ENCODE measurements at regions not wholly inside any gene's neighbourhood (a gene's known extent, or its start where the extent isn't known, plus 50 kb on each side); places are given as distances from the start of the nearest gene placed in this dataset.

- H3K27ac ChIP-seq (ENCODE audit: insufficient read length, low read depth, low read length), result no peak overlapping the region
- WGBS (ENCODE audit: extremely low coverage, insufficient read length, low lambda C conversion rate), result no CpG with 5 or more reads among the region's 2 CpGs
- H3K9ac ChIP-seq (ENCODE audit: extremely low read depth, insufficient read length, low read length), result no peak overlapping the region
- no peaks in the 10 kb centered on the region for H4K20me1 ChIP-seq (ENCODE audit: control insufficient read depth, insufficient read depth, insufficient read length)
- H4K8ac ChIP-seq (replicated peaks; ENCODE audit: insufficient read length, low read depth, low read length), result no peak overlapping the region
- Mint-ChIP-seq H3K4me1 (peaks cover 8 to 10% of the 10 kb centered on the region in 2 experiments; a peak in 3 of 4 replicates), H3K4me3 (no peak overlapping the region), H3K9me3 (no peaks in the 10 kb centered on the region), H3K36me3 (ENCODE audit: insufficient read depth in 1 of 3, low read depth in 3 of 3) (no peaks in the 10 kb centered on the region), H3K27me3 (ENCODE audit: low read depth) (peaks cover 5% of the 10 kb centered on the region), H3K27ac (no peak overlapping the region)
- H3K79me2 ChIP-seq (ENCODE audit: insufficient read depth, low read length), result no peaks in the 10 kb centered on the region
- H3K23ac ChIP-seq (ENCODE audit: insufficient read length, low read depth, low read length), result no peak overlapping the region
- H3K14ac ChIP-seq (ENCODE audit: insufficient read depth, low read length), result no peak overlapping the region
- no peak overlapping the region for H4K91ac ChIP-seq (ENCODE audit: insufficient read length, low read depth, low read length)
- no peak for TF ChIP-seq CTCF (conservative IDR thresholded peaks at IDR 0.05)
- no peak overlapping the region for H2BK120ac ChIP-seq (ENCODE audit: low read depth, low read length, poor library complexity, severe bottlenecking)
- H2AFZ ChIP-seq (ENCODE audit: low read length), result no peak overlapping the region
- no peaks in the 10 kb centered on the region for H3K79me1 ChIP-seq (ENCODE audit: insufficient read depth, low read depth, low read length, poor library complexity, severe bottlenecking)
- no peak overlapping the region for H3K4ac ChIP-seq (ENCODE audit: low read depth, low read length)
- no peak overlapping the region for H4K5ac ChIP-seq (ENCODE audit: insufficient read length, low read depth, low read length)
- no peak overlapping the region for H2AK5ac ChIP-seq (ENCODE audit: insufficient read length, low read length)
- no peak overlapping the region for H3K18ac ChIP-seq (ENCODE audit: insufficient read length, low read depth, low read length)
- H3K9me3 ChIP-seq (ENCODE audit: control insufficient read depth, low read depth, low read length), result no peaks in the 10 kb centered on the region
- no peak overlapping the region for H2BK12ac ChIP-seq (ENCODE audit: insufficient read length, low read depth, low read length)
- no peaks in the 10 kb centered on the region for H3K4me1 ChIP-seq (ENCODE audit: insufficient read depth, low read length)
- H2BK15ac ChIP-seq (ENCODE audit: low read depth, low read length), result no peak overlapping the region
- no peak overlapping the region for H3K4me2 ChIP-seq (ENCODE audit: insufficient read depth, insufficient read length, low read length)
- no peak overlapping the region for H2BK20ac ChIP-seq (ENCODE audit: low read depth, low read length, poor library complexity, severe bottlenecking)
- no peak overlapping the region for H3K56ac ChIP-seq (ENCODE audit: insufficient read length, low read depth, low read length)
- no peak overlapping the region for H2BK5ac ChIP-seq (ENCODE audit: insufficient read length, low read length)
- H3K27me3 ChIP-seq (ENCODE audit: insufficient read depth, low read length), result no peaks in the 10 kb centered on the region
- H3T11ph ChIP-seq (ENCODE audit: low read length), result no peak overlapping the region
- H3K23me2 ChIP-seq (ENCODE audit: insufficient read length, low read depth, low read length, poor library complexity, severe bottlenecking), result no peaks in the 10 kb centered on the region
- no peak for DNase-seq
These were observed 487.2 kb upstream of the LCORL start for GRCh38 chr4:18508786-18509185.
